GM12874 (cell line): ENCODE measurements at regions not wholly inside any gene's neighbourhood (a gene's known extent, or its start where the extent isn't known, plus 50 kb on each side); places are given as distances from the start of the nearest gene placed in this dataset.

Experiments
- TF ChIP-seq, protein P1 (sequence below): IDR thresholded peaks from 2 replicates; pipeline ENCODE4 v1.5.1; 2011; ENCODE audit warnings: low read depth, mild to moderate bottlenecking, control low read depth, low read length, moderate library complexity; ENCODE audit not compliant: insufficient read depth

DNA sequence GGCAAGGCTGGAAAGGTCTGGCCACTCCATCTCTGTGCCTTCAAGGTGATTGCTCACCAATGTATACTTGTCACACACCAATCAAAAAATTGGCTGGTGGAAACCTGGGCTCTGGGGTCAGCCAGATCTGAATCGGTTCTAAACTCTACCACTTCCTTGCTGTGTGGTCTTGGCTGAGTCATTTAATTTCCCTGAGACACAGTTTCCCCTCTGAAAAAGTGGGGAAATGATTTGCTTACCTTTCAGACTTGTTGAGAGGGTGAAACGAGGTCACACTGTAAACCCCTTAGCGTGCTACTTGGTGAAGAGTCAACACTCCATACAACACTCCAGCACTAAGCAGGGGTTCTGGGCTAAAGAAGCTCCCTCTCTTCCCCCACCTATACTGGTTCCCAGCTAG lies 252.3 kb upstream of the ZIC3 start:
- TF ChIP-seq, protein P1, sequence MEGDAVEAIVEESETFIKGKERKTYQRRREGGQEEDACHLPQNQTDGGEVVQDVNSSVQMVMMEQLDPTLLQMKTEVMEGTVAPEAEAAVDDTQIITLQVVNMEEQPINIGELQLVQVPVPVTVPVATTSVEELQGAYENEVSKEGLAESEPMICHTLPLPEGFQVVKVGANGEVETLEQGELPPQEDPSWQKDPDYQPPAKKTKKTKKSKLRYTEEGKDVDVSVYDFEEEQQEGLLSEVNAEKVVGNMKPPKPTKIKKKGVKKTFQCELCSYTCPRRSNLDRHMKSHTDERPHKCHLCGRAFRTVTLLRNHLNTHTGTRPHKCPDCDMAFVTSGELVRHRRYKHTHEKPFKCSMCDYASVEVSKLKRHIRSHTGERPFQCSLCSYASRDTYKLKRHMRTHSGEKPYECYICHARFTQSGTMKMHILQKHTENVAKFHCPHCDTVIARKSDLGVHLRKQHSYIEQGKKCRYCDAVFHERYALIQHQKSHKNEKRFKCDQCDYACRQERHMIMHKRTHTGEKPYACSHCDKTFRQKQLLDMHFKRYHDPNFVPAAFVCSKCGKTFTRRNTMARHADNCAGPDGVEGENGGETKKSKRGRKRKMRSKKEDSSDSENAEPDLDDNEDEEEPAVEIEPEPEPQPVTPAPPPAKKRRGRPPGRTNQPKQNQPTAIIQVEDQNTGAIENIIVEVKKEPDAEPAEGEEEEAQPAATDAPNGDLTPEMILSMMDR = no peak

DNA sequence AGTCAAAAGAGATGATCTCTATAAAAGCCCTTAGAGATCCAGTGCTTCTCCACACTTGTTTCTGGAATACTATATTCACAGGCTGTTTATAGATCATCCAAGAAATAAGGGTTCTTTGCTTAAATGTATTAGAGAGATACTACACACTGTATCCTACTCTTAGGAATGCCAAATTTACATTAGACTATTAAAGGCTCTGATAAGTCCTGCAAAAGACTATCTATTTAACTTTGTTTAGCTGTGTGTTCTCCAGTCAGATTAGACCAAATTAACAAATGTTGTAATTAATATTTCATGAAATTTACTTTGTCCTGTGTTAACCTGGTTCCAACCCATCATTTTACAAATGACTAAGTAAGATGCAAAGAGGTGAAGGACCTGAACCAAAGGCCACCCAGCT lies 260.5 kb upstream of the ZIC3 start:
- TF ChIP-seq, protein P1 = no peak

DNA sequence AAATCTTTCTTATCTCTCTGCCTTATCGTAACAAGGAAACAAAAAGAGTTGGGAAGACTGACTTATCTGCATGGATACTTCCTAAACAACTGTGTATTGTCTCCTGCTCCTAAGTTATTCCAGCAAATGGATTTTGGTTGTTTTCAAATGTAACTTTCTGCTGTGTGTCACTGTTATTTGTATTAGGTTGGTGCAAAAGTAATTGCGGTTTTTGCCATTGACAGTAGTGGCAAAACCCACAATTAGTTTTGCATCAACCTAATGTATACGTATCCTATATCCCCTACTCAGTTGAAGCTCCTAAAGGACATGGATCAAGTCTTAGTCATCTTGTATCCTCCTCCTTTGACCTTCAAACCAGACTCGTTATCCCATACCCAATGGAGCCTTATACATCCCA lies 263.4 kb upstream of the GPR101 start:
- TF ChIP-seq, protein P1 = no peak

DNA sequence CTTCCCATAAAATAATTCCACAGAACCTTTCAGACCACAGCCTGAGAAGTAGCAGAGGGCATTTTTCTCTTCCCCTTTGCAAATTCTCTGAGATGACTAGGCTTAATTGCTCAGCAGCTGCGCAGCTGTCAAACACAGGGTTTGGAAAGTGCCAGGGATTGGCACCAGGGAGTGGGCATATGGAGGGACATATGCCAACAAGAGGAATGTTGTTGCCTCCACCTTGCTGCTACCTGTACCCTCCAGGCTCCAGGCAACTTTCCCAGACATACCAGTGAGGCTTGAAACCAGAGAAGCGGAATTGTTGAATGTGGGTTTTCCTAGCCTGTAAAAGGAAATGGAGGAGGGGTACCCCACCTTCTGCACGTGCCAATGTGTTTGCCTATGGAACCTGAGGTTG lies 256.2 kb upstream of the GPR101 start:
- TF ChIP-seq, protein P1 = no peak

DNA sequence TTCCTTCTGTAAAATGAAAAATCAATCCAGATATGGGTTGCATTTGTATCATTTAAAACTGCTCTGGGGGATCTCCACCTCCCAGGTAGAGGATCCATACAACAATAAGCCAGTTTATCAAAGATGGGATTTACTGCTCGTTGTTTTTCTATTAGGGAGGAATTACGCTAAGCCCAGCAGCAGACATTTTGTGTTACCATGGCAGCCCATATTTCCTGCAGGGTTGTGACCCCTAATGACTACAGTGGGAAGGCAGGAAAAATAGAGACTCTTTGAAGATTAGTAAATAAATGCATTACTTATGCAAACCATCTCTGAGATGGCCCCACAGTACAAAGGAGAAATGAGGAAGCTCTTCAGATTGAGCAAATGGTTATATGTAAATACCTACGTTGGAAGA lies 253.4 kb upstream of the GPR101 start:
- TF ChIP-seq, protein P1 = no peak

DNA sequence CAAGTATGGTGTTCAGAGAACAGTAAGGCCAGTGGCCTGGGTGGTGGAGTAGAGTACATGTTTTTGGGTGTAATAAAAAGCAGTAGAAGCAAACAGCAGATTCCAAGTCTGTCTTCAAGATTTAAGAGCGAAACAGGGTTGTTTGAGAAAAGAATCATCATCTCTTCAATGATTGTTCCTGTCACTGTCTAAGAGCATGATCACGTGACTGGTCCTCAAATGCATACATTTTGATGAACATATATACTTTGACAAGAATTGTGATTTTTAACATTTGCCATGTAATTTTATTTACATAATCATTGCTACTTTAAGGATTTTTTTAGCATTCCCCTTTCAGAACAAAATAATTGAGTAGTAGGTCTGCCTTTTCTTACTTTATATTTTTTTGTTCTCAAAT lies 252.6 kb upstream of the GPR101 start:
- TF ChIP-seq, protein P1 = no peak

DNA sequence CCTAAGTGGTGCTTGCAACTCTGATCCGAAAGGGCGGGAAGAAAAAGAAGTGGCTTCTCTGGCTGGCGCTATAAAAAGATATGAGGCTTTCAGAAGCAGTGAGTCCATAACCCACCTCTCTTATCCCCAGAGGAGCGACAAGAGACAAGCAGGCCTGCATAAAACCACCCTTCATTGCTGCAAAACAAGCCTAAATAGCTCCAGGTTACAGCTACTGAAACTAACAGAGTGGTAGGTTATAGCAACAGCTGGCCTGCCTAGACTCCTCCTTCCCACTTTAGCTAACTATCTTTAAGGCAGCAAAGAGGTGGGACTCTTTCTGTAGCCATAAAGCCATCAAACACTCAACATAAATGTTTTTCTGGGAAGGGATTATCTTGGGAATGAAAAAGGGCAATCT lies 245.0 kb upstream of the GPR101 start:
- TF ChIP-seq, protein P1 = no peak

DNA sequence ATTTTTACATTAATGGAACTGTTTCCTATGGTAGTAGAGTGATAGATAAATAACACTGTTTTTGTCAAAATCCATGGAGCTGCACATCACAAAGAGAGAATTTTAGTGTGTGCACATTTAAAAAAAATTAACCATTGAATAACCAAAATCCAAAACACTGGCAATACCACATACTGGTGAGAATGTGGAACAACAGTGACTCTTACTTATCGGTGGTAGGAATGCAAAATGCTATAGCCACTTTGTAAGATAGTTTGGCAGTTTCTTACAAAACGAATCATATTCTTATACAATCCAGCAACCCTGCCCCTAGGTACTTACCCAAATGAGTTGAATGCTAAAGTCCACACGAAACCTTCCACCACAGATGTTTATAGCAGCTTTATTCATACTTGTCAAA lies 229.6 kb upstream of the GPR101 start:
- TF ChIP-seq, protein P1 = no peak
